Ishikawa (cell line): ENCODE measurements at regions not wholly inside any gene's neighbourhood (a gene's known extent, or its start where the extent isn't known, plus 50 kb on each side); places are given as distances from the start of the nearest gene placed in this dataset.

Experiments
- RAD21 ChIP-seq: IDR thresholded peaks from 2 replicates; pipeline ENCODE4 v1.6.1; 2012; ENCODE audit warnings: low read depth
- USF1 ChIP-seq: IDR thresholded peaks from 2 replicates; pipeline ENCODE4 v1.6.1; 2012

- TF ChIP-seq RAD21 (no peak), USF1 (peak; percentile 49; the same call in 1 of the 2 replicates)
Observed at GRCh38 chr22:27247701-27248434, 553.7 kb downstream of the MN1 start.
